ENCODE measurements at regions not wholly inside any gene's neighbourhood (a gene's known extent, or its start where the extent isn't known, plus 50 kb on each side); places are given as distances from the start of the nearest gene placed in this dataset.

GRCh38 chr5:133753856-133754255 lies 141.5 kb upstream of the FSTL4 start:
- no peak for TF ChIP-seq CTCF (conservative IDR thresholded peaks at IDR 0.05; ENCODE audit: low read length)
- TF ChIP-seq EZH2phosphoT487 (IDR thresholded peaks at IDR 0.05; ENCODE audit: borderline replicate concordance, low read depth, low read length), result no peak

All from OCI-LY7 (cell line).